IMR-90 (cell line): ENCODE measurements at regions not wholly inside any gene's neighbourhood (a gene's known extent, or its start where the extent isn't known, plus 50 kb on each side); places are given as distances from the start of the nearest gene placed in this dataset.

Source experiments
- ATAC-seq: fragments of 200-7000 bp; cut with Tn5 transposase; 2 replicates; pipeline ENCODE4 v1.9.1; 2020; ENCODE audit warnings: low read depth, mild to moderate bottlenecking, moderate library complexity
- BruUV-seq: library from RNA; stranded (reverse); fragments of 400-500 nt; replicated peaks from 2 replicates; lab custom pipeline; 2021; lab: Mats Ljungman, UMichigan
- CTCF ChIA-PET: fragments of 300-600 bp; formaldehyde crosslinking; extraction: SDS; loops from one replicate; lab custom pipeline; 2021; ENCODE audit warnings: antibody characterized with exemption; lab: Yijun Ruan, JAX
- POLR2A ChIA-PET: fragments of 300-600 bp; sonication (Branson Sonifier 250); formaldehyde crosslinking; loops from one replicate; lab custom pipeline; 2022; ENCODE audit warnings: antibody characterized with exemption; ENCODE audit not compliant: unreplicated experiment; lab: Charles Lee
- DNase-seq: peaks from one replicate; pipeline ENCODE4 v3.0.0; 2013
- H2AFZ ChIP-seq: replicated peaks from 2 replicates; pipeline ENCODE3; 2013; ENCODE audit warnings: low read length, mild to moderate bottlenecking; ENCODE audit not compliant: poor library complexity
- H2AK5ac ChIP-seq: 2 replicates; pipeline ENCODE4 v1.6.1; 2013; ENCODE audit warnings: low read depth, low read length, inconsistent platforms
- H2AK9ac ChIP-seq: replicated peaks from 2 replicates; pipeline ENCODE3; 2013; ENCODE audit warnings: mild to moderate bottlenecking, low read depth, low read length, moderate library complexity; ENCODE audit not compliant: poor library complexity
- H2BK120ac ChIP-seq: 2 replicates; pipeline ENCODE4 v1.6.1; 2013; ENCODE audit warnings: low read depth, low read length, inconsistent platforms
- H2BK15ac ChIP-seq: 3 replicates; pipeline ENCODE4 v1.6.1; 2013; ENCODE audit warnings: low read depth, low read length, inconsistent platforms
- H2BK20ac ChIP-seq: 2 replicates; pipeline ENCODE4 v1.6.1; 2013; ENCODE audit warnings: low read depth, mild to moderate bottlenecking, inconsistent platforms, low read length, moderate library complexity
- H2BK5ac ChIP-seq: 2 replicates; pipeline ENCODE4 v1.6.1; 2013; ENCODE audit warnings: mild to moderate bottlenecking, low read depth, low read length, inconsistent platforms; ENCODE audit not compliant: poor library complexity, severe bottlenecking
- H3K14ac ChIP-seq: replicated peaks from 2 replicates; pipeline ENCODE4 v1.6.1; 2013; ENCODE audit warnings: low read depth, low read length, inconsistent platforms
- H3K18ac ChIP-seq: 2 replicates; pipeline ENCODE4 v1.6.1; 2013; ENCODE audit warnings: low read depth, low read length, control low read depth
- H3K23ac ChIP-seq: 2 replicates; pipeline ENCODE4 v1.6.1; 2013; ENCODE audit warnings: low read depth, low read length, inconsistent platforms
- H3K27ac ChIP-seq: 2 replicates; pipeline ENCODE4 v1.5.1; 2013; ENCODE audit warnings: mild to moderate bottlenecking, control low read depth, low read length; ENCODE audit not compliant: insufficient read depth
- H3K27me3 ChIP-seq: 2 replicates; pipeline ENCODE4 v1.6.1; 2013; ENCODE audit warnings: low read length; ENCODE audit not compliant: control insufficient read depth, insufficient read depth
- H3K36me3 ChIP-seq: 2 replicates; pipeline ENCODE4 v1.6.1; 2013; ENCODE audit warnings: low read length, mixed read lengths; ENCODE audit not compliant: control insufficient read depth, insufficient read depth
- H3K4ac ChIP-seq: 2 replicates; pipeline ENCODE4 v1.6.1; 2013; ENCODE audit warnings: low read depth, low read length, inconsistent platforms
- H3K4me1 ChIP-seq: 2 replicates; pipeline ENCODE4 v1.6.1; 2013; ENCODE audit warnings: low read length, mixed read lengths; ENCODE audit not compliant: control insufficient read depth, insufficient read depth
- H3K4me2 ChIP-seq: 2 replicates; pipeline ENCODE4 v1.6.1; 2013; ENCODE audit warnings: low read depth, mild to moderate bottlenecking, control low read depth, low read length, moderate library complexity
- H3K4me3 ChIP-seq: 2 replicates; pipeline ENCODE4 v1.5.1; 2013; ENCODE audit warnings: low read depth, mild to moderate bottlenecking, control low read depth, low read length, moderate library complexity; ENCODE audit not compliant: insufficient read depth
- H3K56ac ChIP-seq: 2 replicates; pipeline ENCODE4 v1.6.1; 2013; ENCODE audit warnings: low read length, inconsistent platforms; ENCODE audit not compliant: insufficient read depth; ENCODE audit errors: extremely low read depth
- H3K79me1 ChIP-seq, 2 experiments: 2 replicates each; pipeline ENCODE4 v1.6.1; 2013; ENCODE audit warnings: low read length in 2 of 2, inconsistent platforms in 1 of 2, low read depth in 1 of 2
- H3K9ac ChIP-seq: 2 replicates; pipeline ENCODE4 v1.6.1; 2013; ENCODE audit warnings: low read depth, low read length, control low read depth
- H3K9me1 ChIP-seq: 2 replicates; pipeline ENCODE4 v1.6.1; 2013; ENCODE audit warnings: low read length, inconsistent platforms; ENCODE audit not compliant: insufficient read depth
- H3K9me3 ChIP-seq: 2 replicates; pipeline ENCODE4 v1.6.1; 2013; ENCODE audit warnings: low read length; ENCODE audit not compliant: control insufficient read depth, insufficient read depth
- H4K20me1 ChIP-seq: 2 replicates; pipeline ENCODE4 v1.6.1; 2013; ENCODE audit warnings: low read length, inconsistent platforms; ENCODE audit not compliant: insufficient read depth
- H4K5ac ChIP-seq: 2 replicates; pipeline ENCODE4 v1.6.1; 2013; ENCODE audit warnings: mild to moderate bottlenecking, low read depth, low read length, control low read depth
- H4K8ac ChIP-seq, 2 experiments: 2 replicates each; pipeline ENCODE4 v1.6.1; 2013; ENCODE audit warnings: low read depth in 2 of 2, low read length in 2 of 2, control low read depth in 1 of 2, inconsistent platforms in 1 of 2
- H4K91ac ChIP-seq: 2 replicates; pipeline ENCODE4 v1.6.1; 2013; ENCODE audit warnings: low read depth, low read length, inconsistent platforms; ENCODE audit not compliant: insufficient read depth
- MAZ ChIP-seq: IDR thresholded peaks from 2 replicates; pipeline ENCODE4 v1.6.1; 2012; ENCODE audit warnings: low read depth, mild to moderate bottlenecking, low read length, improper control_type of control experiment, moderate library complexity, borderline replicate concordance
- WGBS, 2 experiments: methylation state at CpG; one replicate each; pipeline versions ENCODE4 v1.1.5 to v1.1.7; 2013; ENCODE audit warnings: missing lambda C conversion rate in 2 of 2; ENCODE audit not compliant: insufficient read length in 1 of 2; ENCODE audit errors: extremely low coverage in 2 of 2; 5-methylcytosine and 5-hydroxymethylcytosine counted together
- dilution Hi-C: fragments of 300-500 bp; cut with HindIII; formaldehyde crosslinking; loops from one replicate; pipeline ENCODE4 v1.14.3; 2018; ENCODE audit warnings: low sequenced_read_pairs; ENCODE audit not compliant: unreplicated experiment
- in situ Hi-C: fragments of 300-500 bp; cut with MboI; formaldehyde crosslinking; loops from 3 replicates; pipeline ENCODE4 v1.14.3; 2019; ENCODE audit warnings: low sequenced_read_pairs, inconsistent platforms, mixed read lengths
- intact Hi-C: fragments of 100-400 bp; cut with micrococcal nuclease; formaldehyde crosslinking; loops from 2 replicates; pipeline ENCODE4 v1.10.0; 2022

DNA sequence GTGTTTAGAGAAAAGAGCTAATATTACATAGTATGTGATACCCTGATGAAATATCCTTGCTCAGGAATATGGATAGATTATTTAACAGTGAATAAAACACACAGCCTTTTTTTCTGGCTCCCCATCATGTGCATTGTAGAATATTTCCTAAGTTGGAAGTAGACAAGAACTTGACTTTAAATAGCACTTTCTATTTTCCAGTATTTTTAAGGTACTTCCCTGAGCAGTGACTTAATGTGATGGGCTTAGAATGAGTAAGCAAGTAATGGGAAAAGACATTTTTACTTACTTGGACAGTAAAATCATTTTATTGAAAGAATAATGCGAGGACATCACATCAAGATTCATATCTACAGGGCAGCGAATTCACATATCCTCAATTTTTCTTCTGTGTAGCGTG is 176.7 kb upstream of the SLC8A1 start:
- TF ChIP-seq MAZ, result no peak
- Histone ChIP-seq H3K14ac (no peak overlapping the region), H3K4me2 (no peak overlapping the region), H3K27ac (no peak overlapping the region), H2AK5ac (no peak overlapping the region), H3K9ac (no peak overlapping the region), H3K9me1 (no peaks in the 10 kb centered on the region), H3K4me1 (no peaks in the 10 kb centered on the region), H3K56ac (no peak overlapping the region), H3K23ac (no peak overlapping the region), H3K79me1 (no peaks in the 10 kb centered on the region), H3K27me3 (no peaks in the 10 kb centered on the region), H4K20me1 (no peaks in the 10 kb centered on the region), H2BK15ac (no peak overlapping the region), H4K91ac (no peak overlapping the region), H2AK9ac (no peak overlapping the region), H3K4ac (no peak overlapping the region), H3K9me3 (no peaks in the 10 kb centered on the region), H2AFZ (no peak overlapping the region), H4K8ac (no peak overlapping the region), H2BK20ac (no peak overlapping the region), H3K4me3 (no peak overlapping the region), H3K36me3 (no peaks in the 10 kb centered on the region), H3K18ac (no peak overlapping the region), H2BK120ac (no peak overlapping the region), H2BK5ac (no peak overlapping the region), H4K5ac (no peak overlapping the region)
- ATAC-seq (no peak), DNase-seq (no peak)
- WGBS, 2 experiments, result no CpG with 5 or more reads among the region's 3 CpGs
- dilution Hi-C loops, result no loop called here
- intact Hi-C loops, result no loop called here
- ChIA-PET CTCF (no interaction called here), POLR2A (no interaction called here)
- in situ Hi-C loops, result no loop called here
- no TSS peak for BruUV-seq
